NCI-H2196 (cell line): ENCODE measurements at regions not wholly inside any gene's neighbourhood (a gene's known extent, or its start where the extent isn't known, plus 50 kb on each side); places are given as distances from the start of the nearest gene placed in this dataset.
"Not testable (repeated sequence)": the region's sequence is repeated elsewhere in the genome, so short reads cannot be mapped to it uniquely, and the experiment has no call there.

Source experiments
- DNase-seq: peaks from one replicate; lab custom pipeline; 2025; ENCODE audit not compliant: unreplicated experiment; lab: John Stamatoyannopoulos, UW

- no peak for DNase-seq
Observed at GRCh38 chr17:54339731-54340130, 517.0 kb downstream of the KIF2B start.

GRCh38 chr17:54347495-54347894 is 524.8 kb downstream of the KIF2B start:
- DNase-seq = no peak

GRCh38 chr17:54348234-54348633 is 525.5 kb downstream of the KIF2B start:
- DNase-seq = no peak

- no peak for DNase-seq
Observed at GRCh38 chr17:54353789-54354525, 531.2 kb downstream of the KIF2B start.

- DNase-seq = not testable (repeated sequence)
Observed at GRCh38 chr17:54361073-54361472, 538.3 kb downstream of the KIF2B start.

- DNase-seq = no peak
Observed at GRCh38 chr17:54368906-54369305, 531.7 kb upstream of the TOM1L1 start.

- DNase-seq = no peak
Observed at GRCh38 chr17:54372069-54372749, 528.4 kb upstream of the TOM1L1 start.

GRCh38 chr17:54373970-54374369 is 526.7 kb upstream of the TOM1L1 start:
- no peak for DNase-seq

GRCh38 chr17:54376409-54376808 is 524.2 kb upstream of the TOM1L1 start:
- not testable (repeated sequence) for DNase-seq

- no peak for DNase-seq
Observed at GRCh38 chr17:54381482-54381881, 519.2 kb upstream of the TOM1L1 start.

GRCh38 chr17:54404259-54404658 is 496.4 kb upstream of the TOM1L1 start:
- no peak for DNase-seq

GRCh38 chr17:54405826-54406225 is 494.8 kb upstream of the TOM1L1 start:
- DNase-seq = no peak

- DNase-seq = no peak
Observed at GRCh38 chr17:54408731-54409130, 491.9 kb upstream of the TOM1L1 start.

GRCh38 chr17:54418467-54418866 is 482.2 kb upstream of the TOM1L1 start:
- DNase-seq = no peak

GRCh38 chr17:54425671-54426070 is 475.0 kb upstream of the TOM1L1 start:
- DNase-seq = no peak

GRCh38 chr17:54426296-54426886 is 474.3 kb upstream of the TOM1L1 start:
- peak; percentile 14 for DNase-seq

GRCh38 chr17:54435966-54436365 is 464.7 kb upstream of the TOM1L1 start:
- no peak for DNase-seq

GRCh38 chr17:54439816-54440215 is 460.8 kb upstream of the TOM1L1 start:
- no peak for DNase-seq

GRCh38 chr17:54451051-54451450 is 449.6 kb upstream of the TOM1L1 start:
- no peak for DNase-seq

GRCh38 chr17:54452666-54453348 is 447.8 kb upstream of the TOM1L1 start:
- no peak for DNase-seq

- no peak for DNase-seq
Observed at GRCh38 chr17:54455251-54455868, 445.3 kb upstream of the TOM1L1 start.
